HS-5 (cell line): ENCODE measurements at regions not wholly inside any gene's neighbourhood (a gene's known extent, or its start where the extent isn't known, plus 50 kb on each side); places are given as distances from the start of the nearest gene placed in this dataset.

Source experiments
- DNase-seq: peaks from one replicate; pipeline ENCODE4 v3.0.0-alpha.2; 2012; ENCODE audit warnings: low read depth

DNA sequence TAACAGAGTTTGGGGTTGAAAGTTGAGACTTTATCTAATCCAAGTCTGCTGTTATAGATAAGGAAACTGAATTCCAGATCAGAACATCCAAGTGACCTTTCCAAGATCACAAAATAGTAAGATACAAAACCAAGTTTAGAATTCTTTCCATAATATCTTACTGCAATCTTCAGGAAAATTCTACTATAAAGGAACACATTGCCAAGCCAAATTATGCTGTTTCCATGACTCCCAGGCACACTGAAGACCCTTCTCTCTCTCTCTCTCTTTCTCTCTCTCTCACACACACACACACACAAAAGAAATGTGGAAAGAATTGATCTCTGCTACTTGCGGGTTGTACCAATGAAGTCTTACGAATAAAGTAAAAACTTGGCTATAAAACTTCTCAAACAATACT, 398.4 kb downstream of the METTL4 start:
- DNase-seq: no peak

GRCh38 chr18:2173486-2173885, 397.8 kb downstream of the METTL4 start:
- DNase-seq: peak; percentile 80

- no peak for DNase-seq
These were observed 393.3 kb downstream of the METTL4 start for GRCh38 chr18:2178036-2178435.

- no peak for DNase-seq
These were observed 391.7 kb downstream of the METTL4 start for GRCh38 chr18:2179498-2180183.

GRCh38 chr18:2180586-2180985, 390.7 kb downstream of the METTL4 start:
- no peak for DNase-seq

GRCh38 chr18:2183432-2183831, 387.9 kb downstream of the METTL4 start:
- no peak for DNase-seq

GRCh38 chr18:2186967-2187366, 384.3 kb downstream of the METTL4 start:
- no peak for DNase-seq

- DNase-seq: no peak
These were observed 383.0 kb downstream of the METTL4 start for GRCh38 chr18:2188258-2188657.

GRCh38 chr18:2191180-2191790, 380.0 kb downstream of the METTL4 start:
- no peak for DNase-seq

DNA sequence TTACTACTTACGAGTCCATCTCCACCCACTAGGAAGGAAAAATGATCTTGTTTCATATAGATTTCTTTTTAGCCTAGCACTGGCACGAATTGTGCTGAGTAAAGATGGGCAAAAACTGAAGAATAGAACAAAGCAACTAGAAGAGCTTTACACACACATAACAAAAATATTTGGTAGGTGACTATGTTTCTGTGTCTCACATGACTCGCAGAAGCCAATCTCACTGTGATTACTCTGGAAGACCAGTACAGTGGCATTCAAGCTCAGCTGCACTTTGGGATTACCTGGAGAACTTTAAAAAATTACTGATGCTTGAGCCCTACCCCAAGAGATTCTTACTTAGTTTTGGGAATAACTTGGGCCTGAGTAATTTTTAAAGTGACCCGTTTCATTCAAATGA, 378.7 kb downstream of the METTL4 start:
- DNase-seq: no peak

GRCh38 chr18:2197946-2198345, 373.4 kb downstream of the METTL4 start:
- DNase-seq: no peak

DNA sequence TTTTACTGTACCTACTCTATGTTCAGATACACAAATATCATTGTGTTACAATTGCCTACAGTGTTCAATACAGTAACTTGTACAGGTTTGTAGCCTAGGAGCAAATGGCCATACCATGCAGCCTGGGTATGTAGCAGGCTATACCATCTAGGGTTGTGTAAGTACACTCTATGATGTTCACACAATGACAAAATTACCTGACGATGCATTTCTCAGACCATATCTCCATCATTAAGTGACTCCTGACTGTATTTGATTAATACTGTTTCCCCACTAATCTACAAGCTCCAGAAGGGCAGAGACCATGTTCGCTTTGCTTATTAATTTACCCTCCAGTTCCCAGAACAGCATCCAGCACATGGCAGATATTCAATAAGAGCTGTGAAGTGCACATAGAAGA, 372.2 kb downstream of the METTL4 start:
- no peak for DNase-seq

DNA sequence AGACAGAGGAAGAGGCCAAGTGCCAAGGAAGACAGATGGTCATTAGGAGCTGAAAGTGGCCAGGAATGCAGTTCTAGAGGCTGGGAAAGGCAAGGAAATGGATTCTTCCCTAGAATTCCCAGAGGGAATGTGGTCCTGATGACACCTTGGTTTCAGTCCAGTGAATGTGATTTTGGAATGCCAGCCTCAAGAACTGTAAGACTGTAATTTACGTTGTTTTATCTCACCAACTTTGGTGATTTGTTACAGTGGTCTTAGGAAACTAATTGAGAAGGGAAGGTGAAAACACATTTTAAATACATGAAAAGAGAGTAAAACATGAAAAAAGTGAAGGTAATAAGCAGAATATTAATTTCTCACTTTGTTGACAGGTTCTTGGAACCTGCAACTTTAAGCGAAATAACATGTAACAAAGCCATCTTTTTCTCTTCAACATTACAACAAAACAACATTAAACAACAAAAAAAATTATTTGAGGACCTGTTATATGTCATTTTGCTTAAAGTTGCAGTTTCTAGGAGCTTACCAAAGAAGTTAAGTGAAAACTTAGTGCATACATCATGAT, 370.2 kb downstream of the METTL4 start:
- DNase-seq: no peak

DNA sequence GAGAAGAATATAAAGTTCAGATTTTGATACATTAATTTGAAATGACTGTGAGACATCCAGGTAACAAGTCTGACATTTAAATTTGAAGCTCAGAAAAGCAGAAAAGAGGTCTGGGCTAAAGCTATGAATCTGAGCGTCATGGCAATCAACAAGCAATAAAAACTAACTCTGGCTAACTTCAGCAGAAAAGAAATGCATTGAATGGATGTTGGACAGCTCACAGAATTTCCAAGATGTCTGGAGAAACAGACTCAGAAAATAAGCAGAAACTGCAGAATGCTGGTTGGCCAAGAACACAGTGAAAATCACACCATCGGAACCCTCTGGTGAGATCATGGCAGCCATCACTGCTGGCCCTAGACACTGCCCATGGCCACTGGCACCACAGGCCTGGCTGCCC, 366.6 kb downstream of the METTL4 start:
- no peak for DNase-seq

DNA sequence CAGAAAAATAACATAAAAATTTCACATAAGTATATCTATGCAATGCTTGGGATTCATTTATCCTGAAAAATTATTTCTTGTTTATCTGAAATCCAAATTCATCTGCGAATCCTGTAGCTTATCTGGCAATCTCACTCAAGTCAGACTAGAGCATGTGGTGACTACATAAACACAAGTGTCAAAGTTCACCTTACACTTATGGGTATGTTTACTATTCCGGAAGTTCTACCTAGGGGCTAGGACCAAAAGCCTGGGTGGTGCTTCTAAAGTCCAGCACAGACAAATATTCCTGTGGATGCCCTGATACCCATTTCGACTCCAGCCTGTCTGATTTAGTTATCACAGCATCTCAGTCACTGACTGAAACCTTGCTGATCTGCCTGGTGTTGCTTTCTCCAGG, 364.0 kb downstream of the METTL4 start:
- no peak for DNase-seq

- no peak for DNase-seq
These were observed 358.6 kb downstream of the METTL4 start for GRCh38 chr18:2212598-2213205.

GRCh38 chr18:2213905-2214304, 357.4 kb downstream of the METTL4 start:
- DNase-seq: no peak

DNA sequence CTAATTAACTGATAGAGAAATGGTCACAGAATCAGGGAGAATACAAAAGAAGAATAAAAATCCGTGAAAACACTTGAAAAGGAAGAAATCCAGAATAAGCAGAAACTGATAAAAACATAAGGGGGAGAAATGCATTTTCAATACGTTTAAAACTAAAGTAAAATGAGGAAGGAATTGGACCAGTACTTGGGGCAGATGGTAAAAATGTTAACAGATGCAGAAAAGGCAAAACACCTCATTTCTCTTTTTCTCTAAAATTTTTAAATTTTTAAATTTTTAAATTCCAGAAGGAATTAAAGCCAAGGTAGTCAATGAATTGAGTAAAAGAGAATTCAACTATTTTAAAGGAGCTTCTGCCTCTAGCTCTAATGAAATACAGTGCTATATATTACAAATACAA, 353.9 kb downstream of the METTL4 start:
- no peak for DNase-seq

- DNase-seq: no peak
These were observed 353.2 kb downstream of the METTL4 start for GRCh38 chr18:2218101-2218500.

DNA sequence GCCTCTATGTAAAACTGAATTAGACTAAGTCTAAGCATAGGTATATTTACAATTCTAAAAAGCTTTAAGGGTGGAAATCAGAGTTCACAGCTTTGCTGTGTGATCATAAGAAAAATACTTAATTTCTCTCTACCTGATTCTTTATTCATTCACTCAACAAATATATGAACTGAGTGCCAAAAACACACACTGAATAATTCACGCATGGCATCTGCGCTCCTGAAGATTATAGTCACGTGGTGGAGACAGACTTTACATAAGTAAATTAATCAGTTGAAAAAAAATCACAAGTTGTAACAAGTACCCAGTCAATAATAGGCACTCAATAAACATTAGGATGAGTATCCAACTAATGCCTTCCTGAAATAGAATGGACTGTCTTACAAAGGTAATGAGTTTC, 351.6 kb downstream of the METTL4 start:
- no peak for DNase-seq

GRCh38 chr18:2222270-2223185, 348.8 kb downstream of the METTL4 start:
- DNase-seq: no peak

DNA sequence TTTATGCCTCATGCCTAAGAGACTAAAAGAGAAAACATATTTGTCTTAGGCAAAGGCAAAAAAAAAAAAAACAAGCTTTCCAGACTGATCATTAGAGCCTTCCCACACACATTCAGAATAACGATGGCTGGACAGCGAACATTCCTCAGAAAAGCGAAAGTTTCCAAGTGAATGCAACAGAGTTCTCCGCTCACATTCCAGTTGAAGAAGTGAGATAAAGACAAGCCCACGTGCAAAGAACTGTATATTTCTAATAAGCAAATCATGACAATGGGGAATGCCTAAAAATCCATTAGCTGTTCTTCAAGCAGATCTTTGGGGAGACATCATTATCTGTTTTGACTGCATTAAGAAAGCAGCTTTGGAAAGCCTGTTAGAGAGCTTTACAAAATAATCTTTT, 347.9 kb downstream of the METTL4 start:
- DNase-seq: no peak
